ENCODE measurements at regions not wholly inside any gene's neighbourhood (a gene's known extent, or its start where the extent isn't known, plus 50 kb on each side); places are given as distances from the start of the nearest gene placed in this dataset.

DNA sequence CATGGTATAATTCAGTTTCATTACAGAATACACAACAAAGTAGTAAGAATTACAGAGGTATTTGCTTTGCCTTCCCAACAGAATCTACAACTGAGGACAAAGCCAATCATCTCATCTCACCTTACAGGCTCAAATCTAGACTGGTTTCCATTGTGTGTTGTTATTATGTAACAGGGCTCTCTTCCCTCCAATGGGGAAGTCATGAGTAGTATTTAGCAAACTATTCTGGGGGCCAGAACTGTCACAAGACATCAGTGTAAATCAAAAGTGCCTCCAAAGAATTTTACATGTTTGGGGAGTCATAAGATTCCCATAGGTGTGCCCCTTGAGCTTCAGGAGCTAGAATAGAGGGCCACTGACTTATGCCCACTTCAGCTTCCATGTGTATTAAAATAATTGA, 187.0 kb upstream of the EDNRB start:
- no peak for TF ChIP-seq EZH2phosphoT487 (conservative IDR thresholded peaks at IDR 0.05; ENCODE audit: low read length)
- TF ChIP-seq, protein P1, sequence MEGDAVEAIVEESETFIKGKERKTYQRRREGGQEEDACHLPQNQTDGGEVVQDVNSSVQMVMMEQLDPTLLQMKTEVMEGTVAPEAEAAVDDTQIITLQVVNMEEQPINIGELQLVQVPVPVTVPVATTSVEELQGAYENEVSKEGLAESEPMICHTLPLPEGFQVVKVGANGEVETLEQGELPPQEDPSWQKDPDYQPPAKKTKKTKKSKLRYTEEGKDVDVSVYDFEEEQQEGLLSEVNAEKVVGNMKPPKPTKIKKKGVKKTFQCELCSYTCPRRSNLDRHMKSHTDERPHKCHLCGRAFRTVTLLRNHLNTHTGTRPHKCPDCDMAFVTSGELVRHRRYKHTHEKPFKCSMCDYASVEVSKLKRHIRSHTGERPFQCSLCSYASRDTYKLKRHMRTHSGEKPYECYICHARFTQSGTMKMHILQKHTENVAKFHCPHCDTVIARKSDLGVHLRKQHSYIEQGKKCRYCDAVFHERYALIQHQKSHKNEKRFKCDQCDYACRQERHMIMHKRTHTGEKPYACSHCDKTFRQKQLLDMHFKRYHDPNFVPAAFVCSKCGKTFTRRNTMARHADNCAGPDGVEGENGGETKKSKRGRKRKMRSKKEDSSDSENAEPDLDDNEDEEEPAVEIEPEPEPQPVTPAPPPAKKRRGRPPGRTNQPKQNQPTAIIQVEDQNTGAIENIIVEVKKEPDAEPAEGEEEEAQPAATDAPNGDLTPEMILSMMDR (IDR thresholded peaks at IDR 0.05; ENCODE audit: insufficient read depth, low read length, poor library complexity, severe bottlenecking) = no peak
- no peak overlapping the region for H3K27ac ChIP-seq (ENCODE audit: low read depth, low read length)

DNA sequence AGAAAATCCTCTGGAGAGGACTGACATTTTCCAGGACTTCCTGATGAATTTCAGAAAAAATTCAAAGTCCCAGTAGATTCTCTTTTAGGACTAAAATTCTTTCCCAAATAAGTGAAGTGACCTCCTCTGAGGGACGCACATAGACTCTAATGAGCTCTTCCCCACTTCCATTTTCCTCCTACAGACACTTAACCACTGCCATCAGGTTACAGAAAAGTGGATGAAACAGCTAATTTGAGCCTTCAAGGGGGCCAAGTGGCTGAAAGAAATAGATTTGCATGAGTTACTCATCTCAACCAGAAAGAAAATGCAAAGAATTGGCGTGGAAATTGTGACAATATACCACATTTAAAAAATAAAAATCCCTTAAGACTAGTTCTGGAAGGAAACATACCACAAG, 185.3 kb upstream of the EDNRB start:
- H3K36me3 ChIP-seq (ENCODE audit: low read length) = no peaks in the 10 kb centered on the region
- no peak overlapping the region for H2AFZ ChIP-seq (ENCODE audit: low read depth, low read length, severe bottlenecking)
- no peaks in the 10 kb centered on the region for H3K79me2 ChIP-seq (ENCODE audit: insufficient read depth, low read length)
- no peaks in the 10 kb centered on the region for H4K20me1 ChIP-seq (ENCODE audit: low read depth, low read length)
- no peaks in the 10 kb centered on the region for H3K27me3 ChIP-seq (ENCODE audit: low read length)
- H3K4me3 ChIP-seq (ENCODE audit: insufficient read depth, low read length, poor library complexity, severe bottlenecking) = no peak overlapping the region
- H3F3A ChIP-seq (ENCODE audit: insufficient read depth) = no peaks in the 10 kb centered on the region
- no peaks in the 10 kb centered on the region for H3K9me2 ChIP-seq (replicated peaks; ENCODE audit: insufficient read depth, low read length)
- no peak overlapping the region for H3K27ac ChIP-seq (ENCODE audit: low read depth, low read length)
- H3K9ac ChIP-seq (ENCODE audit: low read length) = no peak overlapping the region
- H3K9me3 ChIP-seq (ENCODE audit: insufficient read depth, low read length) = no peaks in the 10 kb centered on the region
- H3K4me2 ChIP-seq (ENCODE audit: low read depth, low read length, poor library complexity, severe bottlenecking) = no peak overlapping the region
- TF ChIP-seq, protein P1 (IDR thresholded peaks at IDR 0.05; ENCODE audit: insufficient read depth, low read length, poor library complexity, severe bottlenecking) = no peak
- no peak for TF ChIP-seq EZH2phosphoT487 (conservative IDR thresholded peaks at IDR 0.05; ENCODE audit: low read length)

More for the DNA sequence above, 187.0 kb upstream of the EDNRB start:
- H3K4me3 ChIP-seq (ENCODE audit: insufficient read depth, low read length, poor library complexity, severe bottlenecking) = no peak overlapping the region
- no peak overlapping the region for H3K4me2 ChIP-seq (ENCODE audit: low read depth, low read length, poor library complexity, severe bottlenecking)
- H3K79me2 ChIP-seq (ENCODE audit: insufficient read depth, low read length) = no peaks in the 10 kb centered on the region
- H3K9me2 ChIP-seq (replicated peaks; ENCODE audit: insufficient read depth, low read length) = no peaks in the 10 kb centered on the region
- H3K9me3 ChIP-seq (ENCODE audit: insufficient read depth, low read length) = no peaks in the 10 kb centered on the region
- H3K36me3 ChIP-seq (ENCODE audit: low read length) = no peaks in the 10 kb centered on the region
- no peak overlapping the region for H2AFZ ChIP-seq (ENCODE audit: low read depth, low read length, severe bottlenecking)
- H3K27me3 ChIP-seq (ENCODE audit: low read length) = no peaks in the 10 kb centered on the region
- no peaks in the 10 kb centered on the region for H4K20me1 ChIP-seq (ENCODE audit: low read depth, low read length)
- H3F3A ChIP-seq (ENCODE audit: insufficient read depth) = no peaks in the 10 kb centered on the region
- no peak overlapping the region for H3K9ac ChIP-seq (ENCODE audit: low read length)

DNA sequence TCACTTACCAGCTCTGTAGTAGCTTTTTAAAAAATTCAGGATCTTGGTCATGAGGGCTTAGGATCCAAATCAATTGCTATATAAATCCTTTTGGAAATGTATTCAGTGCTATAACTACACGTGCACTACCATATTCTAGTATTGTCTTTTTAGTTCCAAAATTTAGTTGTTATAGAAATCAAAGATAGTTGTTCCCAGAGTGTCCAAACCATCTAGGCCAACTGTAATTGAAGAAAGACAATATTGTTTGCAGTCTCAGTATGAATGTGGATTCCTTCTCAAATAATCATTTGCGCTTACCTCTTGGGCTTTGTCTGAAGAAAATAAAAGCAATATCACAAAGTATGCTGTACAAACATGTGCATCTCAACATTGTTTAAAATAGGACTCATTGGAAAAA, 184.1 kb upstream of the EDNRB start:
- H3K9me2 ChIP-seq (replicated peaks; ENCODE audit: insufficient read depth, low read length) = no peaks in the 10 kb centered on the region
- no peaks in the 10 kb centered on the region for H3K79me2 ChIP-seq (ENCODE audit: insufficient read depth, low read length)
- H3F3A ChIP-seq (ENCODE audit: insufficient read depth) = no peaks in the 10 kb centered on the region
- no peak overlapping the region for H3K4me3 ChIP-seq (ENCODE audit: insufficient read depth, low read length, poor library complexity, severe bottlenecking)
- no peaks in the 10 kb centered on the region for H3K9me3 ChIP-seq (ENCODE audit: insufficient read depth, low read length)
- no peak overlapping the region for H3K4me2 ChIP-seq (ENCODE audit: low read depth, low read length, poor library complexity, severe bottlenecking)
- no peak overlapping the region for H3K27ac ChIP-seq (ENCODE audit: low read depth, low read length)
- TF ChIP-seq, protein P1 (IDR thresholded peaks at IDR 0.05; ENCODE audit: insufficient read depth, low read length, poor library complexity, severe bottlenecking) = no peak
- no peak for TF ChIP-seq EZH2phosphoT487 (conservative IDR thresholded peaks at IDR 0.05; ENCODE audit: low read length)
- H3K27me3 ChIP-seq (ENCODE audit: low read length) = no peaks in the 10 kb centered on the region
- H4K20me1 ChIP-seq (ENCODE audit: low read depth, low read length) = no peaks in the 10 kb centered on the region
- no peak overlapping the region for H3K9ac ChIP-seq (ENCODE audit: low read length)
- no peak overlapping the region for H2AFZ ChIP-seq (ENCODE audit: low read depth, low read length, severe bottlenecking)
- H3K36me3 ChIP-seq (ENCODE audit: low read length) = no peaks in the 10 kb centered on the region
